Amygdala (tissue), 56 donors: ENCODE measurements at regions not wholly inside any gene's neighbourhood (a gene's known extent, or its start where the extent isn't known, plus 50 kb on each side); places are given as distances from the start of the nearest gene placed in this dataset.
"Not testable (repeated sequence)": the region's sequence is repeated elsewhere in the genome, so short reads cannot be mapped to it uniquely, and the experiment has no call there.

Experiments used
- DNase-seq, 56 donors: peaks; one replicate each; lab custom pipeline; 2025; lab: John Stamatoyannopoulos, UW

DNA sequence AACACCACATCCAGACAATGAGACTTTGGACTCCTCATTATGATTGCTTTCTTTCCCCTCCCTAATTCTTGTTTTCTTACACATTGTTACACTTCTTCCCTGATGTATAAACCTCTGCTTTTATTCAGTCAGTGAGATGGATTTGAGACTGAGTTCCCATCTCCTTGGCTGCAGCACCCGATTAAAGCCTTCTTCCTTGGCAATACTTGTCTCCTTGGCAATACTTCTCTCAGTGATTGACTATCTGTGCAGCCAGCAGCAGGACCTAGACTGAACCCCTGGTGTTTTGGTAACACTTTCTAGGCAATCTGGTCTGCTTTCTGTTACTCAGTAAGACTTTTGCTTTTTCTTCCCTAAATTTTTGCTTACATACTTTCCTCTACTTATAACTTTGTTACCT, 492.8 kb upstream of the SMC2 start:
- DNase-seq = no peak

DNA sequence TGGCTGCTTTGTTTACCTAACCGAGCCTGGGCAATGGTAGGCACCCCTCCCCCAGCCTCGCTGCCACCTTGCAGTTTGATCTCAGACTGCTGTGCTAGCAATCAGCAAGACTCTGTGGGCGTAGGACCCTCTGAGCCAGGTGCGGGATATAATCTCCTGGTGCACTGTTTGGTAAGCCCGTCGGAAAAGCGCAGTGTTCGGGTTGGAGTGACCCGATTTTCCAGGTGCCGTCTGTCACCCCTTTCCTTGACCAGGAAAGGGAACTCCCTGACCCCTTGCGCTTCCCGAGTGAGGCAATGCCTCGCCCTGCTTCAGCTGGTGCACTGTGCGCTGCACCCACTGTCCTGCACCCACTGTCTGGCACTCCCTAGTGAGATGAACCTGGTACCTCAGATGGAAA, 482.2 kb upstream of the SMC2 start:
- not testable (repeated sequence) for DNase-seq

DNA sequence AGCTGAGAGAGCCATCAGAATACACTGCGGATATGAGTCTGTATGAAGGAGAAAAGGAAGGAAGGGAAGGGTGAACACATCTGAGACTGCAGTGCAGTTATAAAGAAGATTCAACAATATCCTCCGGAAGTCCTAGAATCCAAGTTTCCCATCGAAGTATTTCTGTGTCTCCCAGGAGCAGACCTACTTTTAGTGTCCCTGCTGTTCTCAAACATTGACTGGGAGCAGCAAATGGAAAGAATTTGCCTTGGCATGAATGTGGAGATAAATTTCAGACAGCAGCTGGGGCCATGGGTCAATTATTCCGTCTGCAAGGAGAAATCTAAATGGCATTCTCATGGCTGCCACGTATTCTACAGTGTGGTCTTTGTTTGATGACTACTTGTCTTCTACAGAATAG, 478.1 kb upstream of the SMC2 start:
- no peak for DNase-seq

DNA sequence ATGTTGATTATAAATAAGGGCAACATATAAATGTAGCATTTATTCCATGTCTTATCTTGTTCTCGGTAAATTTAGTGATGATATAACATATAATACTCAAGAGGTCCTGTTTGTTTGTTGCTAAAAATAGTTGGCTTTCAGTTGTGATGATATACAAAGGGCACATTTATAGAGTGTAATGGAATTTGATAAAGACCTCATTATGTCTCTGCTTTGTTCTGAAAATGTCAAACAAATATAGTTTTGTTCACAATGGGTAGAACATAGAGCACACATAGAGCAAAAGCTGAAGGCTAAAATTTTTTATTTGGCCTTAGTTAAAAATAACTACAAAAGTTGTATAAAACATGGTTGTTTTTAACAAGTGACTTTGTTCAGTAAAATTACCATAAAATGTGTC, 477.1 kb upstream of the SMC2 start:
- DNase-seq = no peak

DNA sequence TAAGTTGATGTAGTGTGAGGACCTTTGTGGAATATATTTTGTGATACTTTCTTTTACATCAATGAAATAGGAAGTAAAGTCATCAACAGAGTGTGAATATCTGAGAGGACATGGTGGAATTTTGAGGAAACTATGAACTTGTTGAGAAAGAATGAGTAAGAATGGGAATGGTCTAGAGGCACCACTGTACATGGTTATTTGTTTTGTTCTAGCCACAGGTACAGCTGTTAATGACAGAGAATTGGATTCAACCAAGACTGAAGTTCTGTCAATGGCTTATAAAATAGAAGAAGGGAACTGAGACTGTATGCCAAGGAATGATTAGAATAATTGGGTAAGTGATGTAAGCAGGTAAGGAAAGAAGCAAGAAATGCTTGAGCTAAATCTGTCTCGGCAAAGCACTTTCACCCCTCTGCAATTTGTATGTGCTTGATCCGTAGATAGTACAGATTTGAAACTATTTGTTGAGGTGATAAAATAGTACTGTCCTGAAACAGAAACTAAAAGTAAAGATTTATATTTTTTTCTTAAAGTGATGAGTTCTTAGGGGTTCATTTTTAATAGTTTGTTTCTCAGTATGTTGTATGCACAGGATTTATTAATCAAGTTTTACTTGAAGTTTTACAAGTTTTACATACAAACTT, 468.8 kb upstream of the SMC2 start:
- DNase-seq = no peak

DNA sequence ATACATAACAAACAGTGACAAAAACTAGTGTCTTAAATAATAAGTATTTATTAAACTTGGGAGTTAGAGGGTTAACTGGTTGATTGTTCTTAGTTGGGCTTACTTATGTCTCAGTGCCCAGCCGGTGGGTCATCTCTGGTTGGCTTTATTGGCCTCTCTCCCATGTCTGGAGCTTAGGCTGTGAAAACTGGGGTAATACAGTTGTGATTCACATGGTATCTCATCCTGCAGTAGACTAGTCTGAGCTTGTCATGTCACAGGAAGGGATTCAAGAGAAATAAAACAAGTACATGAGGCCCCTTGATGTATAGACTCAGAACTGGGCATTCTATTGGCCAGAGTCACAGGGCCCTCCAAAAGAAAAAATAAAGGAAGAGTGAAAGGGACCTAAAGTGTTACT, 466.4 kb upstream of the SMC2 start:
- no peak for DNase-seq

DNA sequence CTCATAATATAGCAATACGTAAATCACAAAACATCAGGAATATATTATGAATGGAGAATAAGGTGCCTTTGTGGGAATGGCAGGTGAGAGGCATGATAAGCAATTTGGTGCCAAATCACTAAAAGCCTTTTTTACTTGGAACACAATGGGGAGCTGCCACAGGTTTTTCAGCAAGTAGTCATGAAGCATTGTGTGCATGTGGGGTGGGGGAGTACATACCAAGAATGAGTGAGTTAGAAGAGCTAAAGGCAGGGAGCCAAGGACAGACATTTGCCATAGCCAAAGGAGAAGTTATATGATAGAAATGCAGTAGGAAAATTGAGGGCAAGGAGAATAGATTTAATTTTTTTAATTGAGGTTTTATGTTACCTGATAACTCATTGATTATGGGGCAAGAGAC, 445.0 kb upstream of the SMC2 start:
- no peak for DNase-seq

DNA sequence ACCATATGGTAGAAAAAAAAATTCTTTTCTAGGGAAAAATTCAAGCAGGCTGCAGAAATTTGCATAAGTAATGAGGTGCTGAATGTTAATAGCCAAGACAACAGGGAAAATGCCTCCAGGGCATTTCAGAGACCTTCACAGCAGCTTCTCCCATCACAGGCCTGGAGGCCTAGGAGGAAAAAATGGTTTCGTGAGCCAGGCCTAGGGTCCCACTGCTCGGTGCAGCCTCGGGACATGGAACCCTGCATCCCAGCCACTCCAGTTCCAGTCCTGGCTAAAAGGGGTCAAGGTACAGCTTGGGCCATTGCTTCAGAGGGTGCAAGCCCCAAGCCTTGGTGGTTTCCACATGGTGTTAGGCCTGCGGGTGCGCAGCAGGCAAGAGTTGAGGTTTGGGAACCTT, 436.0 kb upstream of the SMC2 start:
- no peak for DNase-seq

DNA sequence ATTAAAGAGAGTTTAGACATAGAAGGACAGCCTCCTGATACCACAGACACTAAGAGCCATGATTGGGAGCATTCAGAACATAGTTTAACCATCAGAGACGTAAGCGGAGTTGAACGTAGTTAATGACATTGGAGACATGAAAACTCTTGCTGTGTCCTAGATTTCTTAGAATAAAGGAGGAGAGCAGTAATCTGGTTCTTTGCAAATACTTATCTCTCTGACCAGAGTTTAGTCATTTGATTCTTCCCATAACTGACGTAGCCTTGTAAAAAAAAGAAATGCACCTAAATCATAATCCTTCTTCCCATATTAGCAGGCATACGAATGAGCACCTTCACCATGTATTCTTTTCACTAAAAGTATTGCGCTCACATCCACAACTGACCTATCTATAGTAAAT, 433.3 kb upstream of the SMC2 start:
- no peak for DNase-seq

DNA sequence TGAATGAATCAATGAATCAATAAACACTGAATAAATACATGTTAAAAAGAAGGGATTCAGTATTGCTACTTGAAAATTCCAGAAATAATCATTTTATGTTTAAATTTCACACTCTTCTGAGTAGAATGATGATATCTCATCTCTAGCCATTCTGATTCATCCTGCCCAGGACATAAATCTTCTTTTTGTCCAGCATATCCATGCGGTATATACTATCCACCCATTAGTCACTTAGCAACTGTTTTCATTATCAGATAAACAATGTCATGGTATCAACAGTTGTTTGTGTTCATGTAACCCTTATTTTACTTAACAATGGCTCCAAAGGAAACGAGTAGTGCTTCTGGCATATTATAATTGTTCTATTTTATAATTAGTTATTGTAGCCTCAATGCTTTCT, 432.4 kb upstream of the SMC2 start:
- no peak for DNase-seq

DNA sequence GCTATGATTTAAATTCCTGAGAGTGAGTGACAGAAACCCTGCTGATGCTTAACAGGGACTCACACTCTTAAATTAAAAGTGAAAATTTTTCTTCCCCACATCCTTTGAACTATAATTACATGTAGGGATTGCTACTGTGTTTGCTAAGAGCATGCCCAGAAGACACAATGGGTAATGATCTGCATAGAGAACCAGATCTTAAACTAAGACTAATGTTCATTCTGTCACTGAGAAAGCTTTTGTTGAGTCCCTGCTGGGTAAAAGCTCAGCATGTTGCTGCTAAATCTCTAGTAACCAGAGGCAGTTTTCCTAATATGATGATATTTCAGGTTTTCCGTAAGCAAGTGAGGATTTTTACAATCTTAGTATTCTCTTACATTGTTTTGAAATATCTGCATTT, 424.8 kb upstream of the SMC2 start:
- DNase-seq = no peak

DNA sequence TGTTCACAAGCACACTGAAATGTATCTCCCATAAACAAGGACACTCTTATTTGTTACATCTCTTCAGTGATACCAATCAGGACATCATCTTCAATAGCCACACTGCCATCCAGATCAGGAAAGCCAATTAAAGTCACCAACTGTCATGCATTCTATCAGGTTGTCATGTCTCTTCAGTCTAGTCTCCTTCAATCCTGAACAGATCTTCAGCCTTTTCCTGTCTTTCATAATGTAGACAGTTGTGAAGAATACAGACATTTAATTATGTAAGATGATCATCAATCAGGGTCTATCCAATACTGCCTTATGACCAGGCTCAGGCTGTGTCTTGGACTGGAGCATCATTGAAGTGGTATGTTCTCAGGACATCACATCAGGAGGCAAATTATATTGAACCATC, 419.8 kb upstream of the SMC2 start:
- no peak for DNase-seq

DNA sequence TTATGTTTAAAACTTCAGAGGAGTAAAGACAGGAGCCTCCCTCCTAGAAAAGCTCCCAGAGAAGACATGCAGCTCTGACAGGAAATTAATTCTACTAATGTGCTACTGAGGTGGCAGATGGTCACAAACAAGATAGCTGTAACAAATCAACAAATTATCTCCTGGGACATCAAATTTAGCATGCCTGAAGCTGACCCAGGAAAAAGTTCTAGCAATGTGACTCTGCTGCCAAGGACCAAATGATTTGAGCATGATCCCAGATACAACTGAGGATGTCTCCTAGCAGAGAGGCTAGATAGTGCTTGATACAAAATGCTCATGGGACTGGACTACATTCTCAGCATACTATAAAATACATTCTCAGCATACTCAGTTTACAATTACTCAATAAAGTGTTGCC, 413.5 kb upstream of the SMC2 start:
- no peak for DNase-seq

DNA sequence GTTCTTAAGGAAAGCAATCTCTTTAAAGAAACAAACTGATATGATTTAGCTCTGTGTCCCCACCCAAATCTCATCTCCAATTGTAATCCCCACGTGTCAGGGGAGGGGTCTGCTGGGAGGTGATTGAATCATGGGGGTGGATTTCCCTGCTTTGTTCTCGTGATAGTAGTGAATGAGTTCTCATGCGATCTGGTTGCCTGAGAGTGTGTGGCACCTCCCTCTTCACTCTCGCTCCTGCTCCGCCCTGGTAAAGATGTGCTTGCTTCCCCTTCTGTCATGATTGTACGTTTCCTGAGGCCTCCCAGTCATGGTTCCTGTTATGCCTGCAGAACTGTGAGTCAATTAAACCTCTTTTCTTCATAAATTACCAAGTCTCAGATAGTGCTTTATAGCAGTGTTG, 412.7 kb upstream of the SMC2 start:
- no peak for DNase-seq

DNA sequence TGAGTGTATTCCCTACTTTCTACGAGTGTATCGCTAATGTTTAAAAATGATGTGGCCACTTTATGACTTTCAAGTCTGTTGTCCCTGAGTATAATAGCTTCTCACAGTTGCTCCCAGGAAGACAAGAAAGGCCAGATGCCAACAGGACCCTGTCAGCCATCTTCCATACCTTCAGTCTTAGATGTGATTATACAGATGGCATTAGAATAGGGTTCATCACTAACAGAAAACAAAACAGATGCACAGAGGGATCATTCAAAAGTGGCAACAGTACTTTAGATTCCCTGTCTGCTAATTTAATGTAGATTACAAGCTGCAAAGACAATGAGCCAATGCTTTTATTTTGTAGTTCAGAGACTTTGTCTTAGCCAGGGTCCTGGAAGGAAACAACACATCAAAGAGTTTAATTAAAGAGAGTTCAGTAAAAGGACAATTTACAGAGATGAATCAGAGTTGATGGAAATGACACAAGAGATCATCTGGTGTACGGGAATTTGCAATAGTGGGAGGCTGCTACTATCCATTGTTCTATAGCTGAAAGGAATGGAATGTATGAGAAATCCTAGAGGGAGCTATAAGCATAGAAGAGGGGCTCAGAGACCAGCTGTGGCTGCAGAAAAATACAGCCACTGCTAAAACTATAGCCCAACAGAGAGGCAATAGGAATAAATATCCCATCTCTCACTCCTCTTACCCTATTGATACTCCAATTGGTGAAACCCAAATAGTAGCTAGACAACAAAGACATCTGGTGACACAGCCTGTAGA, 393.7 kb upstream of the SMC2 start:
- no peak for DNase-seq

DNA sequence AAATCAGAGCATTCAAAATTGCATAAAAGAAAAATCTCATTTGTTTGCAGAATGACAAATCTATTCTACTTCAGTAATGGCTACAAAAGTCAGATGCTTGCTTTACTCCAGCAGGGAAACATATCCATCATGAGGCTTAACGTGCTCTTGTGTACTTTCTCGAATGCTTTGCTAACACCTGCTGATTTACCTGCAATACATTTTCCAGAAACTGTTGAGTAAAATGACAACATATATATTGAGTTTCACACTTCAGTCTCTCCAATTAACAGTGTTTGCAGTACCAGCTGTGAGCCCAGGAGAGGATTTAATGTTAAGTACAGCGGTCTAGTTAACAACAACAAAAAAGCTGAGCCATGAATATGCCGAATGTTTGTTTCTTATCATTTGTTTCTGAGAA, 391.5 kb upstream of the SMC2 start:
- DNase-seq = no peak

DNA sequence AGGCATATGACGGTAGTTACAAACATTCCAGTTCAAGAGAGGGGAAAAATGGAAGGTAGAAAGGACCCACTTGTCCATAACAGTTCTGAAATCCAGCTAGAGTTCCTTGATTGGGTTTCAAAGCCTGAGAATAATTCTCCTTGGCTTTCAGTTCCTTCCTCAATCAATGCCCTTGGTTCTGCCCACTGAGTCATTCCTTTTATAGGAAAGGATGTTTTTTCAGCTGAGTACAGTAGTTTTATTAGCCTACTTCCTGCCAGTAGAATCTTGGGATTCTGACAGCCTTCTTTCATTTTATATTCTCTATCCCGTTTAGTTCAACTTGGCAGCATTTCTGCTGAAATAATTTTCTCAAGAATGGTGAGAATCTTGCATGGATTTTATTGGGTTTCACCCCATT, 386.9 kb upstream of the SMC2 start:
- DNase-seq = no peak

DNA sequence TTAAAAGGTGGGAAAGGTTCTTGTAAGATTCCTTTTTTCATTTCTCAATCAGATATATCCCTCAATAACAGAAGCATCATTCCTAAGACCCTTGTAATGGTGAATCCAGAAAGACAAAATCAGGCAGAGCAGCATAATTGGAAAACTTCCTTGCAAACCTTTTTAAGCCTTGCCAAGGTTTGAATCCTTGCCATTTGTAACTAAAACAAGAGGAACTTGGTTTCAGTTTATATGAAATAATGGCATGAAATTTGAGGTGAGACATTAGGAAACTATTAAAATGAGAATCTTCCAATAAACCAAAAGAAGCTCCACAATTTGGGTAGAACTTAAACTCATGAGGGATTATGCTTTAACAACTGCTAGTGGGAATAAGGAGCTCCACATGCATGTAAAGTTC, 384.7 kb upstream of the SMC2 start:
- DNase-seq = no peak

DNA sequence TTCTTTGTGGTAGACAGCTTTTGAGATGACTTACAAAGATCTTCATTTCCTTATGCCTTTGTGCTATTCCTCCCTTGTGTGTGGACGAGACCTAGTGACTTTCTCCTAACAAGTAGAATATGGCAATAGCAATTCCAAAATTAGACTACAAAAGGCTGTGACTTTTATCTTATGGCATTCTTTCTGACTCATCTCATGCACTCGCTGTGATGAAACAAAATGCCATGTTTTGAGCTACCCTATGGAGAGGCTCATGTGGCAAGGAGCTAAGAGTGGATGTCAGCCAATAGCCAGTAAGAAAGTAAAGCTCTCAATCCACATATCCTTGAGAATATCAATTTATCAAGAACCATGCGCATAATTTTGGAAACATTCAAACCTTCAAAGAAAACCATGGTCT, 380.5 kb upstream of the SMC2 start:
- no peak for DNase-seq

DNA sequence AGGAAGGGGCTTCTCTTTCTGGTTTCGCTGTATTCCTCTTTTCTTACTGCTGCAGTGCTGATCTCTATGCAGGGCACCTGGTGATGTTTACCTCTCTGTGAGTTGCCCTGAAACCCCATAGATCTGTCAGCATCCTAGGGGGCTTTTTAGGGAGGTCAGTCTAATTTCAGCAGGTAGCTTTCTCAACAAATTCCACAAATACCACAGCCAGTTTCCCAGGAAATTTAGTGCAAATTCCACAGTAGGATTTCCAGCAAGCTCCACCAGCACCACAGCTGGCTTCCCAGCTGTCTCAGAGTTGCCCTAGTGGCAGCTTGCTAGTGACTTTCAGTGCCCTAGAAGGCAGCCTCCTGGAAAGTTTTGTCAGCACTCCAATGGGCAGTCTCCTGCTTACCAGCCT, 379.1 kb upstream of the SMC2 start:
- no peak for DNase-seq

DNA sequence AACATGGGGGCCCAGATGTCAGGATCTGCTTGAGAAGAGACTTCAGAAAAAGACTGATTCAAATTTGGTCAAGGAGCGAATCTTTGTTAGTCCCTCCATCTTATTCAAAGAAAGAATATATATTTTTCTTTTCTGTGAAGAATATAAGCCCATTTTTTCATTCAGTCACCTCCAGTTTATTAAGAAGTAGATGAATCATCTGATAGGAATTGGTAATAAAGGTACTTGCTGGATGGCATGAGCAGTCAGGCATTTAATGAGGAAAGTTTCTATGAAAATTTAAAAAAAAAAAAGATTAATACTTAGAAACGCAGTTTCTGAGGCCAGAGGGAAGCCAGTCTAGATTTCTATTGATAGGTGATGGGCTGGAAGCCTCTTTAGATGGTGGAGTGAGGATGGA, 373.1 kb upstream of the SMC2 start:
- DNase-seq = no peak

DNA sequence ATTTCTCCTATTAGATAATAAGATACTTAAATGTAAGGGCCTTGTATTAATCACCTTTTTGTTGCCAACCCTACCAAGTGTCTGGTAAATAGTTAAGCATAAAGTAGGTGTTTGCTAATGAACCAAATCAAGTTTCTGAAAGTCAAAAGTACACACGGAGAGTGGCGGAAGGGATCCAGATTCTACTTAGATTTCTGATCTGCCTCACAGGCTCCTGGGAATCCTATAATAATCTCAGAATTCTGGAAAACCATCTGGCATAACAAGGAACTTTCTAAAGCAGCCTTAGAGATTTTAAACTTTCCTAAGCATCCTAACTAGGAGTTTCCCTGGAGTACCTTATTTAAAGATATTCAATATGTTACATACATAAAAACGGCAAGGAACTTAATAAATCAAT, 363.2 kb upstream of the SMC2 start:
- DNase-seq = no peak

DNA sequence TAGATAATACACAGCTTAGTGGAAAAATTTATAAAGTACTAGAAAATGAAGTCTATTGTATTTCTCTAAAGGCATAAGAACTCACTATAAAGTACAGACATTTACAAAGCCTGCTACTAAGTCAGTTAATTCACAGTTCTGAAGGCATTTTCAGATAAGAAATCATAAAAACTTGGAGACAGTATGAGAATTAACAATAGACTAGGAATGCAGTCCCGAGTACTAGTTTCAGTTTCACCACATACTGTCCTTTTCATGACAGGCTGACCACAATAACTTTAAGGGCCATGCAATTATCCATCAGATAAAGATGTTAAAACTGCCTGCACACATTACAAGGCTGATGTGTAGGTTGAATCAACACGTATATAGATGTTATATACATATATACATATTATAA, 362.6 kb upstream of the SMC2 start:
- no peak for DNase-seq
